NCI-H510A (cell line): ENCODE measurements at regions not wholly inside any gene's neighbourhood (a gene's known extent, or its start where the extent isn't known, plus 50 kb on each side); places are given as distances from the start of the nearest gene placed in this dataset.
"Not testable (repeated sequence)": the region's sequence is repeated elsewhere in the genome, so short reads cannot be mapped to it uniquely, and the experiment has no call there.

Experiments
- DNase-seq: peaks from one replicate; lab custom pipeline; 2025; lab: John Stamatoyannopoulos, UW

- no peak for DNase-seq
Observed at GRCh38 chr13:81283561-81283960, 942.6 kb upstream of the SPRY2 start.

GRCh38 chr13:81283062-81283461 lies 942.1 kb upstream of the SPRY2 start:
- DNase-seq = no peak

DNA sequence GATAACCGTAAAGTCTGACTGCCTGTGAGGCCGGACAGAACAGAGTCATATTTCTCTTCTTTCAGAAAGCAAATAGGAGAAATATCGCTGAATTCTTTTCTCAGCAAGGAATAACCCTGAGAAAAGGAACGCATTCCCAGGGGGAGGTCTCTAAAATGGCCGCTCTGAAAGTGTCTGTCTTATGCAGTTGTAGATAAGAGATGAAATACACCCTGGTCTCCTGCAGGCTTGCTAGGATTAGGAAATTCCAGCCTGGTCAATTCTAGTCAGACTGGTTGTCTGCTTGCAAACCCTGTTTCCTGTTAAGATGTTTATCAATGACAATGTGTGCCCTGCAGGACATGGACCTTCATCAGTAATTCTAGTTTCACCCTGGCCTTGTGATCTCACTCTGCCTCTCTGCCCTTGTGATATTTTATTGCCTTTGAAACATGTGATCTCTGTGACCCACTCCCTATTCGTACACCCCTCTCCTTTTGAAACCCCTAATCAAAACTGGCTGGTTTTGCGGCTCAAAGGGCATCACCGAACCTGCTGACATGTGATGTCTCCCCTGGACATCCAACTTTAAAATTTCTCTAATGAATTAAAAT lies 934.8 kb upstream of the SPRY2 start:
- no peak for DNase-seq

DNA sequence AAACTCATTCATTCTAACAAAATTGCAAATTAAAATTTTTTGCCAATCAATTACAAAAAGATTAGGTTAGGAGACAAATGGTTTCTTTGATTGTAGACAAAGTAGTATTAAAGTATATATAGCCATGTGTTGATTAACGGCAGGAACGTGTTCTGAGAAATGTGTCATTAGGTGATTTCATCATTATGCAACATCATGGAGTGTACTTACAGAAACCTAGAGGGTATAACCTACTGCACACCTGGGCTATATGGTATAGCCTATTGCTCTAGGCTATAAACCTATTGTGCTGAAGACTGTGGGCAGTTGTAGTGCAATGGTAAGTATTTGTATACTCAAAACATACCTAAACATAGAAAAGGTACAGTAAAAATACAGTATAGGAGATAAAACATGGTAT lies 906.8 kb upstream of the SPRY2 start:
- DNase-seq = no peak

- DNase-seq = no peak
Observed at GRCh38 chr13:81246556-81246955, 905.6 kb upstream of the SPRY2 start.

GRCh38 chr13:81244011-81244410 lies 903.1 kb upstream of the SPRY2 start:
- no peak for DNase-seq

DNA sequence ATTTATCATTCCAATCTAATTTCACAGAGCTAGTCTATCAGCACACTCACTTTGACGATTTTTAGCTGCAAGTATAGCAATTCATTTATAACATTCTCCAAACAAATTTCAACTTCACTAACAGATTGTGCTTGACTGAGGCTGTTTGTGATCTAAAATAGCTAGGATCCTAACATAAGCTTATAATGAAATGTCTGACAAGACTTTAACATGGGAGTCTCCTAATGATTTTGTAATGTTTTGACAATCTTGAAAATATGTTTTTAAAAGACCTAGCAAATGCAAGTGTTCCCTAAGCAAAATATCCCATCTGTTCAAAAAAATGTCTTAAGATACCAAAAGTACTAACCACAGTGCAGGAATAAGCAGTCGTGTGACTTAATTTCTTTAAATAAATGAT lies 889.5 kb upstream of the SPRY2 start:
- DNase-seq = no peak

- DNase-seq = not testable (repeated sequence)
Observed at GRCh38 chr13:81226830-81227229, 885.9 kb upstream of the SPRY2 start.

- no peak for DNase-seq
Observed at GRCh38 chr13:81224209-81224833, 883.4 kb upstream of the SPRY2 start.

GRCh38 chr13:81223778-81224177 lies 882.9 kb upstream of the SPRY2 start:
- DNase-seq = no peak

- no peak for DNase-seq
Observed at GRCh38 chr13:81211713-81212112, 870.8 kb upstream of the SPRY2 start.

DNA sequence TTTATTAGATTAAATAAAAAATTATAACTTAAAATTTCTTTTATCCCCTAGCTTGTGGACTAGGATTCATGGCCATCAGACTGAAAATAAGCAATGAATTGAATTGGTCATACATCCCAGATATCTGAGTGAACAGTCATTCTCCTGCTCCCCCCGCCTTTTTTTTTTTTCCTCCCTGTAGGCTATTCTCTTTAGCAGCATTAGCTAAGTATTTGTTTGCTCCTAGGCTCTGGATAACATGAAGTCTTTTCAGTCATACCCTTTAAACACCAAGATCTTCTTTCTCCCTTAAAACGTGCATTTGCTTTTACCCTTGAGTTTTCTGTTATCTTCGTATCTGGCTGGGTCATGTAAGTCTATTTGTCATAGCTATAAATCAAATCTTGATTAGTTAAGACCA lies 866.7 kb upstream of the SPRY2 start:
- no peak for DNase-seq

DNA sequence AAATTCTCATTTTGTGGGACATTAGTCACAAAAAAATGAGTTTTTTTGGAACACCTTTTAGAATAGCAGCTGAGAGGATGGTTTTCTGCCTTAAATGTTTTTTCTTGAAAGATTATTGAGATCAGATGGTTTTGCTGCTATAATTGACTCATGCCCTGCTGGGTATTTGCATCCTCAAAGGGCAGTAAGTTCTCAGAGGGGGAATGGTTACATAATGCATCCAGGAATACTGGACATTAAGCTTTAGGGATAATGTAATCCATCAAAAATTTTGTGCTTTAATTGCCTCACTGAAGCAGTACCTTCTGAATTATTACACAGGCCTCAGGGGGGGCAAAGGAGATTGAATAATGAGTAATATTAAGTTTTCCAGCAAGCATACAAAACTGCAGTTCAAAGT lies 866.3 kb upstream of the SPRY2 start:
- DNase-seq = no peak

DNA sequence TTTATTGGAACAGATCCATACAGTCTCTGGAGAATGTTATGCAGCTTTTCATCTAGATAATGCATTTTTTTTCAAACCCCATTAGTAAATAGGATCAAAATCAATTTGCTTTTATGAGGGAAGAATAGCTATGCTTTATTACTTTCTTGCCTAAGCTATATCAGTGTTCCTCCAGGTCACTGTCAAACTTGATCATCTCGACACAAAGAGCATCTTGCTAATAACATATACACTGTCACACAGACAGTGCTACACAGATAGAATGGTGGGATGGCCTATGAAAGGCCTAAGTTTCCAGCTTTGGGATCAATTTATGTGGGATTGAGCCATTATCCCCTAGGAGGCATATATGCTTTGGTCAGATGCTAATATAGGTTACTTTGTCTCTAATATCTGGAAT lies 862.9 kb upstream of the SPRY2 start:
- DNase-seq = no peak

DNA sequence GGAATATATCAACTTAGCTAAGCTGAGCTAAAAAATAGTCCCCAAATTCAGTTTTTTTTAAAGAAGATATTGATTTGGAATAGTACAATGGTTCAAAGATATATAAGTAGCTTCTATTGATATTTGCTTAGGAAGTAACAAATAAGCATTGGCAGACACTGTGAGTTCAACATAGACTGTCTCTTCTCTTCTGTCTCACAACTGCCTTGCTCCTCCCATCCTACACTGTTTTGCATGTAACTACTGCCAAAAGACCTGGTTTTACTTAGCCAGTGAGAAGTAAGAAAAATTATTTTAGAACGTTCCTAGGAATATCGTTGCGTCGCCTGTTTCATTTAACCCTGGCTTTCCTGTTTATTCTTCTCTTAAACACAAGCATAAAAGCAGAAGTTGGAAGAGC lies 859.0 kb upstream of the SPRY2 start:
- no peak for DNase-seq

DNA sequence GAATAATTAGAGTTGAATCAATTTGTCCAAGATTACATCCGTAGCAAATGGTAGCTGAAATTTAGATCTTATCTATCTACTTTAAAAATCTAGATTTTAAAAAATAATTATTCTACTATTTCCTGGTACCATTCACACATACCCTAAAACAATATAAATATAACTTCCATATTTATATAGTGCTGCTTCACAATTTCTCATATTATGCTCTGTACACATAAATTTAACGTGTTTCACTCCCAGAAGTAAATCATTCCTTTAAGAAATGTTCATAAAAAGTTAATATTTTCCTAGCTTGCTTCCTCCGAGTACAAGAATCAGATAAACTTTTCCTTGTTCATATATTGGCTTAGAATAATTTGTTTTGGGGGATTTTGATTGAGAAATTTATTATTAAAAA lies 857.0 kb upstream of the SPRY2 start:
- DNase-seq = no peak

DNA sequence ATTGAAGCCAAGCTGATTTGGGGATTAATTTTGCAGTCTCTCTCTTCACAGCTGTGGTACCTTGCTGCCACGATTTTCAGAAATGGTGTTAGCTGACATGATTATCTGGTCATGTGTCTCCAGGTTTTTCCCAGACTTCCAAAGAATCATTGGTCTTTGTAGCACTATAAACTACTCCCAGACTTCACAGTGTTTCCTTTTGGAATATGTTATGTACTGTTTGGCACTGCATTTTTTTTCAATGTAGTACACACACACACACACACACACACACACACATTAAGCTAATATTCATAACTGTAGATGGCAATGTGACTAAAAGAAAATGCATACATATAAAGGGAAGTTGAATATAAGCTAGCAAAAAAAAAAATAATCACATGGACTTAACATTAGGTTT lies 856.6 kb upstream of the SPRY2 start:
- DNase-seq = no peak

DNA sequence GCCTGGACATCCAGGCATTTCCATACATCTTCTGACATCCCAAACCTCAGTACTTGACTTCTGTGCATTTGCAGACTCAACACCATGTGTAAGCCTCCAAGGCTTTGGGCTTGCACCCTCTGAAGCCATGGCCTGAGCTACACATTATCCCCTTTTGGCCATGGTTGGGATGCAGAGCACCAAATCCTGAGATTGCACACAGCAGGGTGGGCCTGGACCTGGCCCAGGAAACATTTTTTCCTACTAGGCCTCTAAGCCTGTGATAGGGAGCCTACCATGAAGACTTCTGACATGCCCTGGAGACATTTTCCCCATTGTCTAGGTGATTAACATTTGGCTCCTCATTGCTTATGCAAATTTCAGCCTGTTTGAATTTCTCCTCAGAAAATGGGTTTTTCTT lies 853.4 kb upstream of the SPRY2 start:
- DNase-seq = no peak

- no peak for DNase-seq
Observed at GRCh38 chr13:81184556-81185265, 843.8 kb upstream of the SPRY2 start.

GRCh38 chr13:81172603-81173002 lies 831.7 kb upstream of the SPRY2 start:
- no peak for DNase-seq

- no peak for DNase-seq
Observed at GRCh38 chr13:81171065-81171647, 830.2 kb upstream of the SPRY2 start.

- DNase-seq = not testable (repeated sequence)
Observed at GRCh38 chr13:81163823-81164222, 822.9 kb upstream of the SPRY2 start.

DNA sequence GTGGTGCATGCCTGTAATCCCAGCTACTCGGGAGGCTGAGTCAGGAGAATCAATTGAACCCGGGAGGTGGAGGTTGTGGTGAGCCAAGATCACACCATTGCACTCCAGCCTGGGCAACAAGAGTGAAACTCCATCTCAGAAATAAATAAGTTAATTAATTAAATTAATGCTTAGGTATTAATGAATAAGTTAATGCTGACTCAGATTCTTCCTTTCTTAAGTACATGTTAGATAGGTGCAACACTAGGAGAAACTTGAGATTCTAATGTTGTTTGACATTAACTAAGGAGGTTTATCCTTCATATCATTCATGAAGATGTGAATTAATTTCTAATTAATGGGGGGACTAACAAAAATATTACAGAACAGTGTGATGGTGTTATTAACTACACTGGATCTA lies 812.6 kb upstream of the SPRY2 start:
- no peak for DNase-seq
